Upper lobe of left lung (tissue), 4 donors: ENCODE measurements at regions not wholly inside any gene's neighbourhood (a gene's known extent, or its start where the extent isn't known, plus 50 kb on each side); places are given as distances from the start of the nearest gene placed in this dataset.

Experiments used
- CTCF ChIP-seq, 6 experiments: fragments of 450-650 bp in 4 of 6; fragments of 200-600 bp in 2 of 6; sonication (generic) in 2 of 6; IDR thresholded peaks; one replicate each; pipeline ENCODE4 v1.5.1; 2016 to 2019; ENCODE audit warnings: antibody characterized with exemption in 6 of 6
- POLR2A ChIP-seq, 4 donors: fragments of 450-650 bp; IDR thresholded peaks; one replicate each; pipeline ENCODE4 v1.5.1; 2016 to 2017; ENCODE audit warnings: antibody characterized with exemption in 4 of 4, mild to moderate bottlenecking in 2 of 4
- POLR2AphosphoS5 ChIP-seq, 2 donors: sonication (generic); formaldehyde crosslinking; IDR thresholded peaks; one replicate each; pipeline ENCODE4 v1.5.1; 2017; ENCODE audit warnings: antibody characterized with exemption in 2 of 2

GRCh38 chr1:112317611-112318062 lies 78.4 kb upstream of the CTTNBP2NL start:
- TF ChIP-seq CTCF (IDR thresholded peaks at IDR 0.05) (no peak), POLR2AphosphoS5 (IDR thresholded peaks at IDR 0.05) (no peak), POLR2A (IDR thresholded peaks at IDR 0.05) (no peak)
